ENCODE measurements at regions not wholly inside any gene's neighbourhood (a gene's known extent, or its start where the extent isn't known, plus 50 kb on each side); places are given as distances from the start of the nearest gene placed in this dataset.

DNA sequence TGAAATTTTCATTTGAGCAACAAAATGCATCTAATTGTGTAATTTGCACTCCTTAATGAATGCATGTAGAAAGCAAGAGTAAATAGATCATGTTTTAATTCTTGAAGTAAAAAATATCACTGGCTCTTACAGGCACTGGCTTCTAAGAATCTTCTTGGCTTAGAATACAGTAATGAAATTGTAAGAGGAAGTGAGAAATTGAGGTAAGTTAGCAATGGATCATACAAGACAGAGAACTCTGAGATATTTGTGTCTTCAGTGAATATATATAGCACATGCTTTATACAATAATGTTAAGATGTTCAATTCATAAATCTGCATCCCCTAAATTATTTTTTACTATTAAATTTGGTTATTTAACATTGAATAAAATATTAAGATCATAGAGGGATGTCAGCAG lies 465.0 kb downstream of the CNTN3 start:
- H3K9ac ChIP-seq (ENCODE audit: low read length): no peak overlapping the region

GRCh38 chr3:74145277-74145676 lies 469.2 kb downstream of the CNTN3 start:
- DNase-seq: no peak
- no peaks in the 10 kb centered on the region for H4K20me1 ChIP-seq (ENCODE audit: insufficient read depth, low read length)
- no peaks in the 10 kb centered on the region for H3F3A ChIP-seq (ENCODE audit: insufficient read depth, low read length)

More for the DNA sequence above, 465.0 kb downstream of the CNTN3 start:
- Histone ChIP-seq H4K20me1 (ENCODE audit: insufficient read depth, low read length) (no peaks in the 10 kb centered on the region), H2AFZ (ENCODE audit: low read length) (no peak overlapping the region), H3K27ac (ENCODE audit: low read length) (no peak overlapping the region), H3K4me3 (ENCODE audit: low read length) (no peak overlapping the region), H3K9me3 (replicated peaks; ENCODE audit: insufficient read depth, low read length) (no peaks in the 10 kb centered on the region), H3K4me1 (ENCODE audit: low read length) (no peaks in the 10 kb centered on the region), H3F3A (ENCODE audit: insufficient read depth, low read length) (no peaks in the 10 kb centered on the region), H3K9me2 (replicated peaks; ENCODE audit: insufficient read depth, low read length) (no peaks in the 10 kb centered on the region), H3K27me3 (replicated peaks; ENCODE audit: insufficient read depth, low read length) (no peaks in the 10 kb centered on the region), H3K36me3 (replicated peaks; ENCODE audit: insufficient read depth, low read length) (no peaks in the 10 kb centered on the region), H3K4me2 (ENCODE audit: low read depth, low read length) (no peak overlapping the region), H3K79me2 (ENCODE audit: low read length) (no peaks in the 10 kb centered on the region)
- no peak for DNase-seq
- TF ChIP-seq EZH2 (optimal IDR thresholded peaks at IDR 0.05; ENCODE audit: low read depth, low read length) (no peak), CTCF (IDR thresholded peaks at IDR 0.05; ENCODE audit: low read length) (no peak), EZH2phosphoT487 (IDR thresholded peaks at IDR 0.05; ENCODE audit: low read length) (no peak)

DNA sequence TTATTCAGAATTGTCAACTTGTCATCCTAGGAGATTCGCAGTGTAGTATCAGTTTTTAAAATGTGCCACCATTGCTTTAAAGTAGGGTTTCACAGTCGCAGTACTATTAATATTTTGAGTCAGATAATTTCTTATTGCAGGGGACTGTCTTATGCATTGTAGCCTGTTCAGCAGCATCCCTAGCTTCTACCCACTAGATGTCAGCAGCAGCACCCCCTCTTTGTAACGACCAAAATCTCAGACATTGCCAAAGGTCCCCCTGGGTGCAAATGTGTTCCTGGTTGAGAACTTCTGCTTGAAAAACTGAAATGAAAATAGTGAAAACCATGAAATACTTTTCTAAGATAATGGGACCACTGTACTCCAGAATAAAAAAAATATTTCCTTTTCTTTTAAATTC lies 474.8 kb downstream of the CNTN3 start:
- H3K4me3 ChIP-seq (ENCODE audit: low read length): no peak overlapping the region
- H3K9ac ChIP-seq (ENCODE audit: low read length): no peak overlapping the region
- no peaks in the 10 kb centered on the region for H3K79me2 ChIP-seq (ENCODE audit: low read length)
- H2AFZ ChIP-seq (ENCODE audit: low read length): no peak overlapping the region
- H3K27ac ChIP-seq (ENCODE audit: low read length): no peak overlapping the region
- no peaks in the 10 kb centered on the region for H3K9me2 ChIP-seq (replicated peaks; ENCODE audit: insufficient read depth, low read length)
- H3K9me3 ChIP-seq (replicated peaks; ENCODE audit: insufficient read depth, low read length): no peaks in the 10 kb centered on the region
- H4K20me1 ChIP-seq (ENCODE audit: insufficient read depth, low read length): no peaks in the 10 kb centered on the region
- peak; percentile 36 for DNase-seq
- no peaks in the 10 kb centered on the region for H3F3A ChIP-seq (ENCODE audit: insufficient read depth, low read length)
- H3K4me2 ChIP-seq (ENCODE audit: low read depth, low read length): no peak overlapping the region
- no peak for TF ChIP-seq EZH2 (optimal IDR thresholded peaks at IDR 0.05; ENCODE audit: low read depth, low read length)
- peak; percentile 26 for TF ChIP-seq CTCF (IDR thresholded peaks at IDR 0.05; ENCODE audit: low read length)
- no peak for TF ChIP-seq EZH2phosphoT487 (IDR thresholded peaks at IDR 0.05; ENCODE audit: low read length)
- no peaks in the 10 kb centered on the region for H3K36me3 ChIP-seq (replicated peaks; ENCODE audit: insufficient read depth, low read length)
- no peaks in the 10 kb centered on the region for H3K4me1 ChIP-seq (ENCODE audit: low read length)
- H3K27me3 ChIP-seq (replicated peaks; ENCODE audit: insufficient read depth, low read length): no peaks in the 10 kb centered on the region

More at GRCh38 chr3:74145277-74145676, 469.2 kb downstream of the CNTN3 start:
- no peaks in the 10 kb centered on the region for H3K36me3 ChIP-seq (replicated peaks; ENCODE audit: insufficient read depth, low read length)
- H3K27ac ChIP-seq (ENCODE audit: low read length): no peak overlapping the region
- H3K9ac ChIP-seq (ENCODE audit: low read length): no peak overlapping the region
- no peaks in the 10 kb centered on the region for H3K9me2 ChIP-seq (replicated peaks; ENCODE audit: insufficient read depth, low read length)
- no peak overlapping the region for H3K4me3 ChIP-seq (ENCODE audit: low read length)
- H3K79me2 ChIP-seq (ENCODE audit: low read length): no peaks in the 10 kb centered on the region
- H3K27me3 ChIP-seq (replicated peaks; ENCODE audit: insufficient read depth, low read length): no peaks in the 10 kb centered on the region
- no peak overlapping the region for H3K4me2 ChIP-seq (ENCODE audit: low read depth, low read length)
- H3K4me1 ChIP-seq (ENCODE audit: low read length): no peaks in the 10 kb centered on the region
- no peak overlapping the region for H2AFZ ChIP-seq (ENCODE audit: low read length)
- TF ChIP-seq EZH2phosphoT487 (IDR thresholded peaks at IDR 0.05; ENCODE audit: low read length) (no peak), CTCF (IDR thresholded peaks at IDR 0.05; ENCODE audit: low read length) (no peak), EZH2 (optimal IDR thresholded peaks at IDR 0.05; ENCODE audit: low read depth, low read length) (no peak)
- H3K9me3 ChIP-seq (replicated peaks; ENCODE audit: insufficient read depth, low read length): no peaks in the 10 kb centered on the region
